Loucy (cell line): ENCODE measurements at regions not wholly inside any gene's neighbourhood (a gene's known extent, or its start where the extent isn't known, plus 50 kb on each side); places are given as distances from the start of the nearest gene placed in this dataset.
"Not testable (repeated sequence)": the region's sequence is repeated elsewhere in the genome, so short reads cannot be mapped to it uniquely, and the experiment has no call there.

Experiments used
- H2AFZ ChIP-seq: fragments of 200-600 bp; sonication (generic); 2 replicates; pipeline ENCODE4 v1.6.0; 2016; ENCODE audit warnings: antibody characterized with exemption, mild to moderate bottlenecking, low read length, moderate library complexity
- H3F3A ChIP-seq: fragments of 200-600 bp; 2 replicates; pipeline ENCODE4 v1.6.0; 2016; ENCODE audit warnings: antibody characterized with exemption, low read depth, mild to moderate bottlenecking
- H3K27me3 ChIP-seq: fragments of 200-600 bp; sonication (generic); 2 replicates; pipeline ENCODE4 v1.6.1; 2014; ENCODE audit warnings: low read length, mild to moderate bottlenecking; ENCODE audit not compliant: insufficient read depth, poor library complexity, severe bottlenecking
- H3K36me3 ChIP-seq: fragments of 200-600 bp; sonication (generic); 2 replicates; pipeline ENCODE4 v1.6.1; 2016; ENCODE audit warnings: low read length; ENCODE audit not compliant: insufficient read depth
- H3K4me1 ChIP-seq: fragments of 200-600 bp; sonication (generic); 2 replicates; pipeline ENCODE4 v1.5.1; 2014; ENCODE audit warnings: low read length, mild to moderate bottlenecking; ENCODE audit not compliant: insufficient read depth, poor library complexity, severe bottlenecking
- H3K4me2 ChIP-seq: fragments of 200-600 bp; sonication (generic); 2 replicates; pipeline ENCODE4 v1.6.0; 2014; ENCODE audit warnings: antibody characterized with exemption, low read length, low read depth, mild to moderate bottlenecking; ENCODE audit not compliant: poor library complexity, severe bottlenecking
- H3K4me3 ChIP-seq: fragments of 200-600 bp; sonication (generic); 2 replicates; pipeline ENCODE4 v1.5.1; 2014; ENCODE audit warnings: low read length, mild to moderate bottlenecking, mixed read lengths; ENCODE audit not compliant: poor library complexity, severe bottlenecking
- H3K79me2 ChIP-seq: fragments of 200-600 bp; sonication (generic); 2 replicates; pipeline ENCODE4 v1.6.1; 2014; ENCODE audit warnings: low read length; ENCODE audit not compliant: insufficient read depth
- H3K9ac ChIP-seq: fragments of 200-600 bp; sonication (generic); 2 replicates; pipeline ENCODE4 v1.6.0; 2014; ENCODE audit warnings: mild to moderate bottlenecking, low read depth, low read length, moderate library complexity; ENCODE audit not compliant: poor library complexity, severe bottlenecking
- H3K9me2 ChIP-seq: fragments of 200-600 bp; sonication (generic); replicated peaks from 2 replicates; pipeline ENCODE4 v1.6.1; 2016; ENCODE audit warnings: low read depth, low read length, mixed read lengths
- H3K9me3 ChIP-seq: fragments of 200-600 bp; sonication (generic); 2 replicates; pipeline ENCODE4 v1.6.1; 2014; ENCODE audit warnings: mild to moderate bottlenecking, antibody characterized with exemption, low read length, low read depth; ENCODE audit not compliant: insufficient read depth
- H4K20me1 ChIP-seq: fragments of 200-600 bp; sonication (generic); 2 replicates; pipeline ENCODE4 v1.6.0; 2014; ENCODE audit warnings: antibody characterized with exemption, low read length, mild to moderate bottlenecking; ENCODE audit not compliant: insufficient read depth, poor library complexity, severe bottlenecking
- CTCF ChIP-seq: fragments of 200-600 bp; sonication (generic); conservative IDR thresholded peaks from 2 replicates; pipeline ENCODE4 v1.5.1; 2014; ENCODE audit warnings: mild to moderate bottlenecking, antibody characterized with exemption, low read length
- EZH2phosphoT487 ChIP-seq: fragments of 200-600 bp; IDR thresholded peaks from 2 replicates; pipeline ENCODE4 v1.6.1; 2018; ENCODE audit warnings: antibody characterized with exemption, mild to moderate bottlenecking, moderate library complexity, borderline replicate concordance

GRCh38 chr4:28105271-28105859, 1244.7 kb downstream of the STIM2 start:
- Histone ChIP-seq H3K36me3 (no peaks in the 10 kb centered on the region), H3K27me3 (no peaks in the 10 kb centered on the region), H3K9me2 (no peaks in the 10 kb centered on the region), H3K4me3 (no peak overlapping the region), H3K4me2 (no peak overlapping the region), H3K79me2 (no peaks in the 10 kb centered on the region), H3K4me1 (no peaks in the 10 kb centered on the region), H3F3A (no peaks in the 10 kb centered on the region), H2AFZ (no peak overlapping the region), H3K9ac (no peak overlapping the region), H3K9me3 (no peaks in the 10 kb centered on the region), H4K20me1 (no peaks in the 10 kb centered on the region)
- no peak for TF ChIP-seq CTCF
- TF ChIP-seq EZH2phosphoT487, result no peak

- Histone ChIP-seq H3K9me2 (no peaks in the 10 kb centered on the region), H3K36me3 (no peaks in the 10 kb centered on the region), H3K9ac (no peak overlapping the region), H3K4me1 (no peaks in the 10 kb centered on the region), H3F3A (no peaks in the 10 kb centered on the region), H3K79me2 (no peaks in the 10 kb centered on the region), H3K4me3 (no peak overlapping the region), H3K4me2 (no peak overlapping the region), H2AFZ (no peak overlapping the region), H3K27me3 (no peaks in the 10 kb centered on the region), H4K20me1 (no peaks in the 10 kb centered on the region), H3K9me3 (no peaks in the 10 kb centered on the region)
- TF ChIP-seq EZH2phosphoT487 (no peak), CTCF (no peak)
Observed at GRCh38 chr4:28106155-28106554, 1245.5 kb downstream of the STIM2 start.

- Histone ChIP-seq H3K9ac (no peak overlapping the region), H3K4me3 (no peak overlapping the region), H4K20me1 (no peaks in the 10 kb centered on the region), H3K27me3 (no peaks in the 10 kb centered on the region), H3K4me1 (no peaks in the 10 kb centered on the region), H3K9me3 (no peaks in the 10 kb centered on the region), H2AFZ (no peak overlapping the region), H3K9me2 (no peaks in the 10 kb centered on the region), H3K4me2 (no peak overlapping the region), H3K36me3 (no peaks in the 10 kb centered on the region), H3K79me2 (no peaks in the 10 kb centered on the region), H3F3A (no peaks in the 10 kb centered on the region)
- TF ChIP-seq CTCF, result no peak
- no peak for TF ChIP-seq EZH2phosphoT487
Observed at GRCh38 chr4:28109801-28110200, 1249.2 kb downstream of the STIM2 start.

GRCh38 chr4:28112691-28113335, 1252.2 kb downstream of the STIM2 start:
- H3K36me3 ChIP-seq, H3K4me1 ChIP-seq, H3K79me2 ChIP-seq, H3K9me3 ChIP-seq, H4K20me1 ChIP-seq, H3K9ac ChIP-seq, H3K4me2 ChIP-seq, H3K27me3 ChIP-seq, H3F3A ChIP-seq, H2AFZ ChIP-seq, H3K4me3 ChIP-seq, H3K9me2 ChIP-seq: not testable (repeated sequence)

GRCh38 chr4:28113586-28113985, 1252.9 kb downstream of the STIM2 start:
- H2AFZ ChIP-seq, H3K27me3 ChIP-seq, H3K4me1 ChIP-seq, H3F3A ChIP-seq, H3K9me2 ChIP-seq, H3K9me3 ChIP-seq, H3K79me2 ChIP-seq, H3K36me3 ChIP-seq, H3K9ac ChIP-seq, H3K4me3 ChIP-seq, H3K4me2 ChIP-seq, H4K20me1 ChIP-seq: not testable (repeated sequence)
